AG08395 (cell line): ENCODE measurements at regions not wholly inside any gene's neighbourhood (a gene's known extent, or its start where the extent isn't known, plus 50 kb on each side); places are given as distances from the start of the nearest gene placed in this dataset.
"Not testable (repeated sequence)": the region's sequence is repeated elsewhere in the genome, so short reads cannot be mapped to it uniquely, and the experiment has no call there.

Experiments used
- DNase-seq: peaks from one replicate; pipeline ENCODE4 v3.0.0; 2012; ENCODE audit warnings: mixed read lengths, low spot score

GRCh38 chr2:216775043-216775453 lies 79.7 kb upstream of the IGFBP5 start:
- DNase-seq: peak; percentile 97

GRCh38 chr2:216774620-216775019 lies 79.3 kb upstream of the IGFBP5 start:
- DNase-seq: peak; percentile 92

GRCh38 chr2:216774180-216774579 lies 78.8 kb upstream of the IGFBP5 start:
- DNase-seq: no peak

- no peak for DNase-seq
Observed at GRCh38 chr2:216773072-216773471, 77.7 kb upstream of the IGFBP5 start.

GRCh38 chr2:216770717-216771116 lies 75.4 kb upstream of the IGFBP5 start:
- no peak for DNase-seq

- DNase-seq: no peak
Observed at GRCh38 chr2:216770050-216770449, 74.7 kb upstream of the IGFBP5 start.

GRCh38 chr2:216769626-216770025 lies 74.3 kb upstream of the IGFBP5 start:
- DNase-seq: no peak

GRCh38 chr2:216768908-216769411 lies 73.6 kb upstream of the IGFBP5 start:
- DNase-seq: no peak

GRCh38 chr2:216765761-216766262 lies 70.5 kb upstream of the IGFBP5 start:
- no peak for DNase-seq

- DNase-seq: no peak
Observed at GRCh38 chr2:216763396-216763795, 68.0 kb upstream of the IGFBP5 start.

GRCh38 chr2:216761809-216762208 lies 66.5 kb upstream of the IGFBP5 start:
- DNase-seq: no peak

- no peak for DNase-seq
Observed at GRCh38 chr2:216761133-216761532, 65.8 kb upstream of the IGFBP5 start.

- DNase-seq: no peak
Observed at GRCh38 chr2:216758256-216759155, 63.2 kb upstream of the IGFBP5 start.

- no peak for DNase-seq
Observed at GRCh38 chr2:216757532-216757931, 62.2 kb upstream of the IGFBP5 start.

GRCh38 chr2:216756435-216756834 lies 61.1 kb upstream of the IGFBP5 start:
- DNase-seq: no peak

- no peak for DNase-seq
Observed at GRCh38 chr2:216754812-216755211, 59.5 kb upstream of the IGFBP5 start.

GRCh38 chr2:216754336-216754735 lies 59.0 kb upstream of the IGFBP5 start:
- no peak for DNase-seq

GRCh38 chr2:216752855-216753505 lies 57.6 kb upstream of the IGFBP5 start:
- peak; percentile 29 for DNase-seq

- not testable (repeated sequence) for DNase-seq
Observed at GRCh38 chr2:216750750-216751149, 55.4 kb upstream of the IGFBP5 start.

GRCh38 chr2:216746268-216746667 lies 50.9 kb upstream of the IGFBP5 start:
- not testable (repeated sequence) for DNase-seq

- DNase-seq: no peak
Observed at GRCh38 chr2:216745453-216745852, 50.1 kb upstream of the IGFBP5 start.
